ENCODE measurements at regions not wholly inside any gene's neighbourhood (a gene's known extent, or its start where the extent isn't known, plus 50 kb on each side); places are given as distances from the start of the nearest gene placed in this dataset.

DNA sequence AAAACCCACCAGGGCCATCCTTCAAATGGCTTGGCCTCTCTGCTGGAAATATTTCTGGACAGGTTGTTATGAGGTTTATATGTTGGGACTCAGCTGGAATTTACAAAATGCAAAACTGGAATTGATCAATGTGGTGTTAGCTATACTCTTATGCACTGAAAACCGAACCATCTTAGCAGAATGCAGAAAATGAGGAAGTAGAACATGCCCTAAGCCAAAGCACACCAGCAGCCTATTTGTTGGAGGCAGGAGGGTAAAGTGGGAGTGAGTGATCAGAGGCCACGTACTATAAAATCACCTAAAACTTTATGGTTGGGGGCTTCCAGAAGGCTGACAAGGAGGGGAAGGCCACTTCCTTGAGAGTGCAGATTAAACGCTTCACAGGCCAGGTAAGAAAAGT is 63.6 kb upstream of the C5orf63 start:
- TF ChIP-seq, protein P1, sequence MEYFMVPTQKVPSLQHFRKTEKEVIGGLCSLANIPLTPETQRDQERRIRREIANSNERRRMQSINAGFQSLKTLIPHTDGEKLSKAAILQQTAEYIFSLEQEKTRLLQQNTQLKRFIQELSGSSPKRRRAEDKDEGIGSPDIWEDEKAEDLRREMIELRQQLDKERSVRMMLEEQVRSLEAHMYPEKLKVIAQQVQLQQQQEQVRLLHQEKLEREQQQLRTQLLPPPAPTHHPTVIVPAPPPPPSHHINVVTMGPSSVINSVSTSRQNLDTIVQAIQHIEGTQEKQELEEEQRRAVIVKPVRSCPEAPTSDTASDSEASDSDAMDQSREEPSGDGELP (CRISPR knock-in tag; IDR thresholded peaks at IDR 0.05; ENCODE audit: borderline replicate concordance): no peak
- no peak for TF ChIP-seq TCF7L2 (IDR thresholded peaks at IDR 0.05; ENCODE audit: low read depth, low read length)
- TF ChIP-seq, protein P2, sequence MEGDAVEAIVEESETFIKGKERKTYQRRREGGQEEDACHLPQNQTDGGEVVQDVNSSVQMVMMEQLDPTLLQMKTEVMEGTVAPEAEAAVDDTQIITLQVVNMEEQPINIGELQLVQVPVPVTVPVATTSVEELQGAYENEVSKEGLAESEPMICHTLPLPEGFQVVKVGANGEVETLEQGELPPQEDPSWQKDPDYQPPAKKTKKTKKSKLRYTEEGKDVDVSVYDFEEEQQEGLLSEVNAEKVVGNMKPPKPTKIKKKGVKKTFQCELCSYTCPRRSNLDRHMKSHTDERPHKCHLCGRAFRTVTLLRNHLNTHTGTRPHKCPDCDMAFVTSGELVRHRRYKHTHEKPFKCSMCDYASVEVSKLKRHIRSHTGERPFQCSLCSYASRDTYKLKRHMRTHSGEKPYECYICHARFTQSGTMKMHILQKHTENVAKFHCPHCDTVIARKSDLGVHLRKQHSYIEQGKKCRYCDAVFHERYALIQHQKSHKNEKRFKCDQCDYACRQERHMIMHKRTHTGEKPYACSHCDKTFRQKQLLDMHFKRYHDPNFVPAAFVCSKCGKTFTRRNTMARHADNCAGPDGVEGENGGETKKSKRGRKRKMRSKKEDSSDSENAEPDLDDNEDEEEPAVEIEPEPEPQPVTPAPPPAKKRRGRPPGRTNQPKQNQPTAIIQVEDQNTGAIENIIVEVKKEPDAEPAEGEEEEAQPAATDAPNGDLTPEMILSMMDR (IDR thresholded peaks at IDR 0.05 in 2 of 3, conservative IDR thresholded peaks at IDR 0.05 in 1 of 3; ENCODE audit: insufficient read depth in 2 of 3, low read depth in 1 of 3, low read length in 3 of 3): no peak
- TF ChIP-seq, protein P3, sequence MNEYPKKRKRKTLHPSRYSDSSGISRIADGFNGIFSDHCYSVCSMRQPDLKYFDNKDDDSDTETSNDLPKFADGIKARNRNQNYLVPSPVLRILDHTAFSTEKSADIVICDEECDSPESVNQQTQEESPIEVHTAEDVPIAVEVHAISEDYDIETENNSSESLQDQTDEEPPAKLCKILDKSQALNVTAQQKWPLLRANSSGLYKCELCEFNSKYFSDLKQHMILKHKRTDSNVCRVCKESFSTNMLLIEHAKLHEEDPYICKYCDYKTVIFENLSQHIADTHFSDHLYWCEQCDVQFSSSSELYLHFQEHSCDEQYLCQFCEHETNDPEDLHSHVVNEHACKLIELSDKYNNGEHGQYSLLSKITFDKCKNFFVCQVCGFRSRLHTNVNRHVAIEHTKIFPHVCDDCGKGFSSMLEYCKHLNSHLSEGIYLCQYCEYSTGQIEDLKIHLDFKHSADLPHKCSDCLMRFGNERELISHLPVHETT (CRISPR knock-in tag; conservative IDR thresholded peaks at IDR 0.05 in 1 of 2, IDR thresholded peaks at IDR 0.05 in 1 of 2): no peak
- no peak for TF ChIP-seq RBM34 (IDR thresholded peaks at IDR 0.05; ENCODE audit: borderline replicate concordance, insufficient read depth, low read length)
- TF ChIP-seq TCF7 (IDR thresholded peaks at IDR 0.05; ENCODE audit: borderline replicate concordance): no peak
- TF ChIP-seq POLR2A (conservative IDR thresholded peaks at IDR 0.05): no peak
- TF ChIP-seq CREB1 (IDR thresholded peaks at IDR 0.05): no peak
- no peak for TF ChIP-seq CREB1 (CRISPR knock-in tag; IDR thresholded peaks at IDR 0.05)
- TF ChIP-seq ZFP36 (IDR thresholded peaks at IDR 0.05; ENCODE audit: low read depth, low read length, partially characterized antibody): no peak
